Gastroesophageal sphincter (tissue), 4 donors: ENCODE measurements at regions not wholly inside any gene's neighbourhood (a gene's known extent, or its start where the extent isn't known, plus 50 kb on each side); places are given as distances from the start of the nearest gene placed in this dataset.

Experiments used
- ATAC-seq: fragments of 150-250 bp; one replicate; pipeline ENCODE4 v1.9.1; 2016; ENCODE audit warnings: mild to moderate bottlenecking, moderate library complexity
- H3K27ac ChIP-seq, 4 donors: fragments of 200-600 bp; sonication (generic) in 3 of 4; 1 replicate in 3 of 4; 2 replicates in 1 of 4; pipeline ENCODE4 v1.5.1; 2016 to 2019
- H3K27me3 ChIP-seq: fragments of 200-600 bp; sonication (generic); one replicate; pipeline ENCODE4 v1.5.1; 2019
- H3K36me3 ChIP-seq, 2 donors: fragments of 200-600 bp; sonication (generic); one replicate each; pipeline ENCODE4 v1.5.1; 2019; ENCODE audit warnings: control low read depth in 1 of 2
- H3K4me1 ChIP-seq, 3 donors: fragments of 200-600 bp; sonication (generic); 1 replicate in 2 of 3; 2 replicates in 1 of 3; pipeline ENCODE4 v1.5.1; 2016 to 2019; ENCODE audit warnings: control low read depth in 2 of 3
- H3K4me3 ChIP-seq, 2 donors: fragments of 200-600 bp; sonication (generic); one replicate each; pipeline ENCODE4 v1.5.1; 2019; ENCODE audit warnings: mild to moderate bottlenecking in 1 of 2, moderate library complexity in 1 of 2
- H3K9me3 ChIP-seq, 3 donors: fragments of 200-600 bp; sonication (generic); one replicate each; pipeline ENCODE4 v1.5.1; 2017 to 2019; ENCODE audit warnings: control low read depth in 2 of 3
- EP300 ChIP-seq: sonication (generic); formaldehyde crosslinking; IDR thresholded peaks from one replicate; pipeline ENCODE4 v1.6.1; 2017; ENCODE audit warnings: antibody characterized with exemption, mild to moderate bottlenecking
- POLR2A ChIP-seq, 2 donors: fragments of 450-650 bp; IDR thresholded peaks; one replicate each; pipeline ENCODE4 v1.6.1; 2017; ENCODE audit warnings: antibody characterized with exemption in 2 of 2, mild to moderate bottlenecking in 2 of 2, moderate library complexity in 1 of 2
- POLR2AphosphoS5 ChIP-seq: sonication (generic); formaldehyde crosslinking; IDR thresholded peaks from one replicate; pipeline ENCODE4 v1.6.1; 2017; ENCODE audit warnings: antibody characterized with exemption
- WGBS, 2 donors: methylation state at CpG; one replicate each; pipeline ENCODE4 v1.1.5; 2018; ENCODE audit warnings: low coverage in 1 of 2; 5-methylcytosine and 5-hydroxymethylcytosine counted together
- TF ChIP-seq, protein P1 (sequence below), 4 experiments: fragments of 200-600 bp in 2 of 4; fragments of 450-650 bp in 2 of 4; sonication (generic) in 1 of 4; IDR thresholded peaks; one replicate each; pipeline ENCODE4 v1.5.1; 2017 to 2019; ENCODE audit warnings: antibody characterized with exemption in 4 of 4, mild to moderate bottlenecking in 2 of 4, moderate library complexity in 2 of 4

DNA sequence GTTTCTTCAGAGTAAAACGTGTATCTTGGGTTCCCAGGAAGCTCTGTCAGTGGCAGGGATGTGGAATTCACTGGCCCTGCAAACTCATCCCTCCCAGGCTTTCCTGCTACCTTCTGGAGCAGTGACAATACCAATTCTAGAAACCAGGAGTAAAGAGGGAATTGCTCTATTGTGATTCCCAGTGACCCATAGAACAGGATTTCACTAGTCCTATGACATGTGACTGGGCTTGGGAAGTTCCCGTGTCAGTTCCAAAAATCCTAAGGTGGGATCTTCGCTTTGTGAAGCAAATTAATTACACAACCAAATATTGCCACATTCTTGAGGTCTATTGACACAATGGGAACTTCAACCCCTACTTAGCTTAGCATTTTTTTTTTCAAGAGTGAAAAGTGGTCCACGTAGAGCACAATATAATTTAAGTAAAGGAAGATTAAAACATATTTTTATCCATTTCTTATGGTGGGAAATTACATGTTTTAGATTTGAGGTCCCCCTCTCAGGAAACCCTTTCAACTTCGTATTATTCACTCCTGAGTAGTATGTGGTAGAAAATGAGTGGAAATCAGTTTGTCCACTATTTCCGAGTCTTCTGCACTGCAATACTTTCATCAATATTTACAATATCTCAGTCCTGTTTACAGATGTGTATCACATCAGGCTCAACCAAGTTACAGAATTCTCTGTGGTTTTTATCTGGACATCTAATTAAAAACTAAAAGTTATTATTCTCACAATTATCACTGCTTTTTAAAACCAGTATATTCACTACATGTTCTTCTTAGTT is 88.9 kb upstream of the SOX5 start:
- H3K4me3 ChIP-seq = no peak overlapping the region
- TF ChIP-seq POLR2AphosphoS5 = no peak
- TF ChIP-seq EP300 = no peak
- no peaks in the 10 kb centered on the region for H3K27me3 ChIP-seq
- H3K9me3 ChIP-seq = no peaks in the 10 kb centered on the region
- no peaks in the 10 kb centered on the region for H3K36me3 ChIP-seq
- no peak for ATAC-seq
- H3K4me1 ChIP-seq = no peaks in the 10 kb centered on the region
- no peak overlapping the region for H3K27ac ChIP-seq
- 88% methylated on average over 3 to 6 of the region's 6 CpGs for WGBS, 2 donors

DNA sequence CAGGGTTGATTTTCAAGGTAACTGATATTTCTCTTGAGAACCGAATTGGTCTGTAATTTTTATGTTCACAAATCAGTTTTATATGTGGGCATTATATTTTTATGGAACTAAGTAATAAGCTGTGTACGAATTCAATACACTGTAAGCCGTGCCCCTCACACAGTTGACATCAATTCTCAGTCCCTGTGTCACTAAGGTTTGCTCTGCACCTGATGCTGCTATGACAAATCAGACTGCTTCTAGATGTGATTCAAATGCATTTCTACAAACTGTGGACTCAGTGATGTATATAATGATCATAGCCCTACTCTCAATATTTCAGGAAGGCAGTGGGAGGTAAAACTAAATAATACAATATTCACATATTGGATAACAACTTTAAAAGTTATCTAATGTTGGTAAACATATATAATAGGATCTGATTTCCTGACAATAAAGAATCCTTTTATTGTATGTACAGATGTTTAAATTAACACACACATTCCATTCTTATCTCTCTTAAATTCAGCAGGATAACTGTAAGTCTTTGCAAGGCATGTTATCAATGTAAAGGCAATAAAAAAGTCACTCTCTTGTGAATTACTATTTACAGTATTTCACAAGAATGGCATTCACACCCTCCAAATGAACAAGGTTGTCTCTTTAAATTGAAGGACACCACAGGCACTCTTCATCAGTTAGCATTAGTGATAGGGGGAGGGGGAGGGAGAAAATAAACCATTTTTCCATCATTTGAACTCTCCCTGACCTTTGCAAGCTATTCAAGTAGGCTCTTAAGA is 87.2 kb upstream of the SOX5 start:
- TF ChIP-seq, protein P1, sequence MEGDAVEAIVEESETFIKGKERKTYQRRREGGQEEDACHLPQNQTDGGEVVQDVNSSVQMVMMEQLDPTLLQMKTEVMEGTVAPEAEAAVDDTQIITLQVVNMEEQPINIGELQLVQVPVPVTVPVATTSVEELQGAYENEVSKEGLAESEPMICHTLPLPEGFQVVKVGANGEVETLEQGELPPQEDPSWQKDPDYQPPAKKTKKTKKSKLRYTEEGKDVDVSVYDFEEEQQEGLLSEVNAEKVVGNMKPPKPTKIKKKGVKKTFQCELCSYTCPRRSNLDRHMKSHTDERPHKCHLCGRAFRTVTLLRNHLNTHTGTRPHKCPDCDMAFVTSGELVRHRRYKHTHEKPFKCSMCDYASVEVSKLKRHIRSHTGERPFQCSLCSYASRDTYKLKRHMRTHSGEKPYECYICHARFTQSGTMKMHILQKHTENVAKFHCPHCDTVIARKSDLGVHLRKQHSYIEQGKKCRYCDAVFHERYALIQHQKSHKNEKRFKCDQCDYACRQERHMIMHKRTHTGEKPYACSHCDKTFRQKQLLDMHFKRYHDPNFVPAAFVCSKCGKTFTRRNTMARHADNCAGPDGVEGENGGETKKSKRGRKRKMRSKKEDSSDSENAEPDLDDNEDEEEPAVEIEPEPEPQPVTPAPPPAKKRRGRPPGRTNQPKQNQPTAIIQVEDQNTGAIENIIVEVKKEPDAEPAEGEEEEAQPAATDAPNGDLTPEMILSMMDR (IDR thresholded peaks at IDR 0.05) = no peak
- no peak for TF ChIP-seq POLR2AphosphoS5
- TF ChIP-seq POLR2A (IDR thresholded peaks at IDR 0.05) = no peak
- TF ChIP-seq EP300 = no peak
- no peaks in the 10 kb centered on the region for H3K9me3 ChIP-seq
- no peaks in the 10 kb centered on the region for H3K27me3 ChIP-seq
- ATAC-seq = no peak
- no peaks in the 10 kb centered on the region for H3K4me1 ChIP-seq
- WGBS, 2 donors = 90 to 92% methylated on average over 3 of the region's 3 CpGs
- no peaks in the 10 kb centered on the region for H3K36me3 ChIP-seq
- no peak overlapping the region for H3K27ac ChIP-seq
- no peak overlapping the region for H3K4me3 ChIP-seq

DNA sequence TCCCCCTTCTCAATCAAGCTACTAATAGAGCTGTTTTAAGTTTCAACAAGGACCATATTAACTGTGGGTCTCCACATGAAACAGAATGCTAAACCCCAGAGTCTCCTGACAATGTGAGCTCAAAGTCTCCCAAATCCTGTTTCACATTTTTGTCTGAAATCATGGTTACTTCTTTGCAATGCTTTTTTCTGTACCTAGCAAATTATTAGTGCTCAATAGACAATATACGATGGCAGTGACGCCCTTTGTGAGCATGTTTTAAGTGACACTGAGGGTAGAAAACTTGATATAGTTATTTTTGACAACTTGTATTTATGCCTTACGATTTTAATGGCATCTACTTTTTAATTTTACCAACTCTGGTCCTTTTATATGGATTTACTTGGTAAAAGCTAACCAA is 85.4 kb upstream of the SOX5 start:
- H3K4me1 ChIP-seq = no peaks in the 10 kb centered on the region
- no peak overlapping the region for H3K4me3 ChIP-seq
- no peaks in the 10 kb centered on the region for H3K9me3 ChIP-seq
- no peaks in the 10 kb centered on the region for H3K27me3 ChIP-seq
- TF ChIP-seq, protein P1 (IDR thresholded peaks at IDR 0.05) = no peak
- no peak for TF ChIP-seq POLR2A (IDR thresholded peaks at IDR 0.05)
- no peak for TF ChIP-seq EP300
- no peak for TF ChIP-seq POLR2AphosphoS5
- no peaks in the 10 kb centered on the region for H3K36me3 ChIP-seq
- H3K27ac ChIP-seq = no peak overlapping the region
- ATAC-seq = no peak
- WGBS, 2 donors = 85 to 90% methylated on average over 3 of the region's 3 CpGs

DNA sequence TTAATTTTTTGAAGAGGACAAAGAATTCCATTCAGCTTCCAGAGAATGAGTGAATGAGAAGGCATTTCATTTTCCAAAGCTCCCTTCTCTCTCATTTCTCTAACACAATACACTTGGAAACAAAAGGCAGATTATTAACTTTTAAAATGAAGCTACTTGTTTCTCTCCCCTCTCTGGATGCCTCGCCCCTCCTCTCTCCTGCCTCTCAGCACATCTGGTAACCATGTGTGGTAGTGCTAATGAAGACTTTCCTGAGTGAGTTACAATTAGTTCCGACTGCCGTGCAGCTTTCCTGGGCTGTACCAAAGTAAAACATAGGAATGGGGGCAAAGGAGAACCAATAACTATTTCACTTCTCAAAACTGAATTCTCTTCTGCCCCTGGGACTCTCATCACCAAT is 84.7 kb upstream of the SOX5 start:
- no peak overlapping the region for H3K4me3 ChIP-seq
- no peaks in the 10 kb centered on the region for H3K27me3 ChIP-seq
- no peaks in the 10 kb centered on the region for H3K4me1 ChIP-seq
- WGBS, 2 donors = 63 to 64% methylated on average over 3 of the region's 3 CpGs
- H3K9me3 ChIP-seq = no peaks in the 10 kb centered on the region
- ATAC-seq = no peak
- no peak overlapping the region for H3K27ac ChIP-seq
- H3K36me3 ChIP-seq = no peaks in the 10 kb centered on the region
- TF ChIP-seq POLR2A (IDR thresholded peaks at IDR 0.05) (no peak), EP300 (no peak), POLR2AphosphoS5 (no peak)
- TF ChIP-seq, protein P1 (IDR thresholded peaks at IDR 0.05) = no peak

DNA sequence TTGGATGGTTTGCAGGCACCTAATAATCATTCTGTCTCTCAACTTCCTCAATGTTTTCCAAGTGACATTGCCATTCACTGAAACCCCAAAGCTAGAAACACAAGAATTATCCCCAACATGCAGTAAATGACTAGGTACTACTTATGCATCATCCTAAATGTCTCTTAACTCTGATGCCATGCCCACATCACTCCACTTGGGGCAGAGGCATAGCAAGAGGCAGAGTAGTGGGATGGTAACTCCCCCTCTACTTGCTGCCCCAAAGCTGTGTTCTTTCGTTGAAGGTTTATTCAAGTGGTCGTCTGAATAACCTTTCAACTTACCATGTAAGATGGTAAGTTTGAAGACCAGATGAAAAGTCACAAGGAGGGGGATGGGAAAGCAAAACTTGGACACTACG is 77.9 kb upstream of the SOX5 start:
- Histone ChIP-seq H3K27ac (no peak overlapping the region), H3K27me3 (no peaks in the 10 kb centered on the region), H3K4me3 (no peak overlapping the region), H3K36me3 (no peaks in the 10 kb centered on the region), H3K4me1 (no peaks in the 10 kb centered on the region), H3K9me3 (no peaks in the 10 kb centered on the region)
- WGBS, 2 donors = 62 to 68% methylated on average over 3 of the region's 3 CpGs
- no peak for TF ChIP-seq POLR2AphosphoS5
- TF ChIP-seq POLR2A (IDR thresholded peaks at IDR 0.05) = no peak
- TF ChIP-seq, protein P1 (IDR thresholded peaks at IDR 0.05) = no peak
- TF ChIP-seq EP300 = no peak
- no peak for ATAC-seq
